22Rv1 (cell line): ENCODE measurements at regions not wholly inside any gene's neighbourhood (a gene's known extent, or its start where the extent isn't known, plus 50 kb on each side); places are given as distances from the start of the nearest gene placed in this dataset.

Experiments used
- ZFX ChIP-seq: fragments of 450-650 bp; IDR thresholded peaks from 2 replicates; pipeline ENCODE4 v1.6.1; 2017; ENCODE audit warnings: antibody characterized with exemption, borderline replicate concordance
- TF ChIP-seq, protein P1 (sequence below): fragments of 450-650 bp; IDR thresholded peaks from 2 replicates; pipeline ENCODE4 v1.5.1; 2017; ENCODE audit warnings: mild to moderate bottlenecking

DNA sequence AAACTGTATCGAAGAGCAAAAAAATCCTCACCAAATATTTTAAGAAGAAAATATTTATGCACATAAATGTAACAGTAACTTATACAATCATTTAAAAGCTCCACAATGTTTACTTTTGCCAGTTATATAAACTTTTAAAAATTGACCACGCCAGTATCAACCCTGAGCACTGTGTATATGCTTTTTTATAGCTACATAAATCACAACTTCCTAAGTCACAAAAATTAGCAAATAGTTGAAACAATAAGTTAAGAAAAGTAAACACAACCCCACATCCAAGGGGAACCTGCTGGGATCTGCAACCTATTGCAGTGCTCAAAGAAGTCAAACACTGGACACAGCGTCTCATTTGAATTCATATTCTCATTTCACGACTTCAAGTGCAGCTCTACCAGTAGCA lies 89.8 kb upstream of the DST start:
- TF ChIP-seq ZFX, result no peak
- TF ChIP-seq, protein P1, sequence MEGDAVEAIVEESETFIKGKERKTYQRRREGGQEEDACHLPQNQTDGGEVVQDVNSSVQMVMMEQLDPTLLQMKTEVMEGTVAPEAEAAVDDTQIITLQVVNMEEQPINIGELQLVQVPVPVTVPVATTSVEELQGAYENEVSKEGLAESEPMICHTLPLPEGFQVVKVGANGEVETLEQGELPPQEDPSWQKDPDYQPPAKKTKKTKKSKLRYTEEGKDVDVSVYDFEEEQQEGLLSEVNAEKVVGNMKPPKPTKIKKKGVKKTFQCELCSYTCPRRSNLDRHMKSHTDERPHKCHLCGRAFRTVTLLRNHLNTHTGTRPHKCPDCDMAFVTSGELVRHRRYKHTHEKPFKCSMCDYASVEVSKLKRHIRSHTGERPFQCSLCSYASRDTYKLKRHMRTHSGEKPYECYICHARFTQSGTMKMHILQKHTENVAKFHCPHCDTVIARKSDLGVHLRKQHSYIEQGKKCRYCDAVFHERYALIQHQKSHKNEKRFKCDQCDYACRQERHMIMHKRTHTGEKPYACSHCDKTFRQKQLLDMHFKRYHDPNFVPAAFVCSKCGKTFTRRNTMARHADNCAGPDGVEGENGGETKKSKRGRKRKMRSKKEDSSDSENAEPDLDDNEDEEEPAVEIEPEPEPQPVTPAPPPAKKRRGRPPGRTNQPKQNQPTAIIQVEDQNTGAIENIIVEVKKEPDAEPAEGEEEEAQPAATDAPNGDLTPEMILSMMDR, result no peak
